Left kidney (tissue), 1 donor: ENCODE measurements at regions not wholly inside any gene's neighbourhood (a gene's known extent, or its start where the extent isn't known, plus 50 kb on each side); places are given as distances from the start of the nearest gene placed in this dataset.

Source experiments
- DNase-seq: peaks from one replicate; pipeline ENCODE4 v3.0.0-alpha.2; 2013

GRCh38 chr1:218582646-218583045 is 237.5 kb downstream of the TGFB2 start:
- DNase-seq = no peak

GRCh38 chr1:218584418-218585155 is 239.5 kb downstream of the TGFB2 start:
- DNase-seq = no peak

GRCh38 chr1:218585511-218586184 is 240.5 kb downstream of the TGFB2 start:
- no peak for DNase-seq

- no peak for DNase-seq
Observed at GRCh38 chr1:218587900-218588299, 242.8 kb downstream of the TGFB2 start.

- no peak for DNase-seq
Observed at GRCh38 chr1:218588540-218589172, 243.5 kb downstream of the TGFB2 start.

- DNase-seq = no peak
Observed at GRCh38 chr1:218589487-218589886, 244.4 kb downstream of the TGFB2 start.

- DNase-seq = no peak
Observed at GRCh38 chr1:218591966-218592365, 246.8 kb downstream of the TGFB2 start.

- no peak for DNase-seq
Observed at GRCh38 chr1:218592688-218593087, 247.6 kb downstream of the TGFB2 start.

GRCh38 chr1:218600968-218601367 is 255.8 kb downstream of the TGFB2 start:
- no peak for DNase-seq

- no peak for DNase-seq
Observed at GRCh38 chr1:218604217-218604616, 259.1 kb downstream of the TGFB2 start.

GRCh38 chr1:218611916-218612585 is 266.9 kb downstream of the TGFB2 start:
- DNase-seq = no peak

GRCh38 chr1:218613105-218613504 is 268.0 kb downstream of the TGFB2 start:
- no peak for DNase-seq

GRCh38 chr1:218614031-218614430 is 268.9 kb downstream of the TGFB2 start:
- DNase-seq = no peak

- DNase-seq = no peak
Observed at GRCh38 chr1:218616681-218617080, 271.5 kb downstream of the TGFB2 start.

GRCh38 chr1:218617986-218618385 is 272.9 kb downstream of the TGFB2 start:
- no peak for DNase-seq

- DNase-seq = no peak
Observed at GRCh38 chr1:218620956-218621355, 275.8 kb downstream of the TGFB2 start.

- no peak for DNase-seq
Observed at GRCh38 chr1:218624052-218624451, 278.9 kb downstream of the TGFB2 start.

- DNase-seq = no peak
Observed at GRCh38 chr1:218625393-218625792, 280.3 kb downstream of the TGFB2 start.

- no peak for DNase-seq
Observed at GRCh38 chr1:218633238-218633988, 288.3 kb downstream of the TGFB2 start.

GRCh38 chr1:218634212-218634611 is 289.1 kb downstream of the TGFB2 start:
- DNase-seq = no peak

- DNase-seq = no peak
Observed at GRCh38 chr1:218636548-218636947, 291.4 kb downstream of the TGFB2 start.

- no peak for DNase-seq
Observed at GRCh38 chr1:218640173-218640572, 295.0 kb downstream of the TGFB2 start.
